RWPE2 (cell line): ENCODE measurements at regions not wholly inside any gene's neighbourhood (a gene's known extent, or its start where the extent isn't known, plus 50 kb on each side); places are given as distances from the start of the nearest gene placed in this dataset.

ENCODE experiments used
- ATAC-seq: fragments of 200-7000 bp; cut with Tn5 transposase; 3 replicates; pipeline ENCODE4 v1.9.1; 2021; ENCODE audit warnings: low read depth
- DNase-seq: peaks from one replicate; pipeline ENCODE4 v3.0.0-alpha.2; 2020; ENCODE audit warnings: low spot score
- H3K27ac ChIP-seq: fragments of 450-650 bp; 2 replicates; pipeline ENCODE4 v1.5.1; 2017; ENCODE audit warnings: mild to moderate bottlenecking; ENCODE audit not compliant: poor library complexity, severe bottlenecking
- H3K27me3 ChIP-seq: fragments of 250-450 bp; sonication (Bioruptor Pico); 2 replicates; pipeline ENCODE4 v1.5.1; 2021; ENCODE audit warnings: mild to moderate bottlenecking, moderate library complexity; ENCODE audit not compliant: insufficient read depth, poor library complexity, severe bottlenecking
- H3K36me3 ChIP-seq: fragments of 250-450 bp; sonication (Bioruptor Pico); 2 replicates; pipeline ENCODE4 v1.5.1; 2020; ENCODE audit warnings: low read depth, mild to moderate bottlenecking, moderate library complexity
- H3K4me1 ChIP-seq: fragments of 250-450 bp; sonication (Bioruptor Pico); 2 replicates; pipeline ENCODE4 v1.5.1; 2021; ENCODE audit warnings: mild to moderate bottlenecking, moderate library complexity; ENCODE audit not compliant: insufficient read depth, poor library complexity, severe bottlenecking
- H3K4me3 ChIP-seq: fragments of 250-450 bp; sonication (Bioruptor Pico); 2 replicates; pipeline ENCODE4 v1.5.1; 2021; ENCODE audit warnings: mild to moderate bottlenecking, moderate library complexity; ENCODE audit not compliant: severe bottlenecking
- H3K9me3 ChIP-seq: fragments of 250-450 bp; sonication (Bioruptor Pico); 2 replicates; pipeline ENCODE4 v1.5.1; 2021; ENCODE audit warnings: mild to moderate bottlenecking, moderate library complexity; ENCODE audit not compliant: severe bottlenecking
- TF ChIP-seq, protein P1 (sequence below): fragments of 450-650 bp; IDR thresholded peaks from one replicate; pipeline ENCODE4 v1.5.1; 2017; ENCODE audit warnings: mild to moderate bottlenecking, moderate library complexity; ENCODE audit not compliant: poor library complexity, severe bottlenecking

- no peak overlapping the region for H3K4me3 ChIP-seq
- peaks cover 6% of the 10 kb centered on the region for H3K4me1 ChIP-seq
- H3K36me3 ChIP-seq: no peaks in the 10 kb centered on the region
Observed at GRCh38 chr9:96136992-96137670, 164.8 kb downstream of the HSD17B3 start.

GRCh38 chr9:96135753-96136290, 166.2 kb downstream of the HSD17B3 start:
- H3K9me3 ChIP-seq: no peaks in the 10 kb centered on the region
- no peak overlapping the region for H3K27ac ChIP-seq
- H3K4me1 ChIP-seq: peaks cover 6% of the 10 kb centered on the region
- H3K27me3 ChIP-seq: no peaks in the 10 kb centered on the region
- no peak for ATAC-seq
- TF ChIP-seq, protein P1, sequence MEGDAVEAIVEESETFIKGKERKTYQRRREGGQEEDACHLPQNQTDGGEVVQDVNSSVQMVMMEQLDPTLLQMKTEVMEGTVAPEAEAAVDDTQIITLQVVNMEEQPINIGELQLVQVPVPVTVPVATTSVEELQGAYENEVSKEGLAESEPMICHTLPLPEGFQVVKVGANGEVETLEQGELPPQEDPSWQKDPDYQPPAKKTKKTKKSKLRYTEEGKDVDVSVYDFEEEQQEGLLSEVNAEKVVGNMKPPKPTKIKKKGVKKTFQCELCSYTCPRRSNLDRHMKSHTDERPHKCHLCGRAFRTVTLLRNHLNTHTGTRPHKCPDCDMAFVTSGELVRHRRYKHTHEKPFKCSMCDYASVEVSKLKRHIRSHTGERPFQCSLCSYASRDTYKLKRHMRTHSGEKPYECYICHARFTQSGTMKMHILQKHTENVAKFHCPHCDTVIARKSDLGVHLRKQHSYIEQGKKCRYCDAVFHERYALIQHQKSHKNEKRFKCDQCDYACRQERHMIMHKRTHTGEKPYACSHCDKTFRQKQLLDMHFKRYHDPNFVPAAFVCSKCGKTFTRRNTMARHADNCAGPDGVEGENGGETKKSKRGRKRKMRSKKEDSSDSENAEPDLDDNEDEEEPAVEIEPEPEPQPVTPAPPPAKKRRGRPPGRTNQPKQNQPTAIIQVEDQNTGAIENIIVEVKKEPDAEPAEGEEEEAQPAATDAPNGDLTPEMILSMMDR: no peak
- H3K4me3 ChIP-seq: no peak overlapping the region
- DNase-seq: no peak
- no peaks in the 10 kb centered on the region for H3K36me3 ChIP-seq

More at GRCh38 chr9:96136992-96137670, 164.8 kb downstream of the HSD17B3 start:
- H3K27ac ChIP-seq: no peak overlapping the region
- DNase-seq (no peak), ATAC-seq (no peak)
- no peaks in the 10 kb centered on the region for H3K27me3 ChIP-seq
- H3K9me3 ChIP-seq: no peaks in the 10 kb centered on the region
- TF ChIP-seq, protein P1: no peak

DNA sequence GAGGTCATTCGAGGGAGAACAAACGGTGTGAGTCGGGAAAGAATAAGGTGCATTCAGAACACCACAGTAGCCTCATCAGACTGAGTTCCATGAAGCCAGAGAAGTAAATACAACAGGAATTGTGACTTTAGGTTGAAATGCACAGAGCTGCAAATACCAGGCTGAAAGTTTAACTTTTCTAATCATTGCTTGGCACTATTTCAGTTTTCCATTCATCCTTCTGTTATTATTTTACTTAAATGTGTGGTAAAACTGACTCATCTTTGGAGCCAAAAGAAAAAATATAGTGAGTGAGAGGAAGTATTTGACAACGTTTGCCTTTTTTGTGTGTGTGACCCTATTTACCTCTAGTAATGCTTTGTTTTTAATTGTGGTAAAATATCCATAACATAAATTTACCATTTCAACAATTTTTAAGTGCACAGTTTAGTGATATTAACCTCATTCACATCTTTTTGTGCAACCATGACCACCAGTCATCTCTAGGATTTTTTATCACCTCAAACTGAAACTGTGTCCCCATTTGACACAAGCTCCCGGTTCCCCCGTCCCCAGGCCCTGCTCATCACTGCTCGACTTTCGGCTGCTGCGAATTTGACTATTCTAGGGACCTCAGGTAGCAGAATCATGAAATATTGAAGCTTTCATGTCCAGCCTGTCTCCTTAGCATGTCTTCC, 166.8 kb downstream of the HSD17B3 start:
- H3K36me3 ChIP-seq: no peaks in the 10 kb centered on the region
- no peaks in the 10 kb centered on the region for H3K9me3 ChIP-seq
- ATAC-seq: no peak
- H3K4me3 ChIP-seq: no peak overlapping the region
- H3K27ac ChIP-seq: no peak overlapping the region
- H3K27me3 ChIP-seq: no peaks in the 10 kb centered on the region
- TF ChIP-seq, protein P1: no peak
- peaks cover 6% of the 10 kb centered on the region for H3K4me1 ChIP-seq
- DNase-seq: no peak

DNA sequence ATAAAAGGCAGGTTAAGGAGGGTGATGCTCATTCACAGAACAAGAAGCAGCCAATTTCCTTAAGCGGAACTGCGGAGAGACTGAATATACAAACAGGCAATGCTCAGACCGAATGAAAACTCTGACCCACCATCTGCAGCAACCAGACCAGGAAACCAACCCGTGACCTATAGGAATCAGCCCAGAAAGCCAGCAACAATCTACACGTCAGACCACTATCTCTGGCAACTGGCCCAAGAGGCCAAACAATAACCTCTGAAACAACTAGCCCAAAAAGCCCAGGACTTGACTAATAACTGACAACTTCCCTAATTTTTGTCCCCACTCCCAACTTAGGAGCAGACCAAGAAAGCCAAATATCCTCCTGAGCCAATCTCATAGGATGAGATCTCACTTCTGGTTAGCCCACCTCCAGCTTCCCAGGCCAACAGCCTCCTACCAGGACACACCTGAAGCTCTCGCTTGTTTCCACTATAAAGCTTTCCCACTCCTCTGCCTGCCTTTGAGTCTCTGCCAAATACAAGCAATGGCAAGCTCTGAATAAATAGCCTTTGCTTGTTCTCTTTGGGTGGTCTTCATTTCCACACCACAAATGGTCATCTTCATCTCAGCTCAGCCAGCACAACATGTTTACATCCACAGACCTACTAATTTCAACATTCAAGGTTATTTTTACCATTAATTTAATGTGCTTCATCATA, 168.5 kb downstream of the HSD17B3 start:
- no peaks in the 10 kb centered on the region for H3K27me3 ChIP-seq
- H3K27ac ChIP-seq: no peak overlapping the region
- no peaks in the 10 kb centered on the region for H3K9me3 ChIP-seq
- H3K4me3 ChIP-seq: no peak overlapping the region
- no peak for ATAC-seq
- H3K4me1 ChIP-seq: no peaks in the 10 kb centered on the region
- TF ChIP-seq, protein P1: no peak
- no peaks in the 10 kb centered on the region for H3K36me3 ChIP-seq
- no peak for DNase-seq
